ENCODE measurements at regions not wholly inside any gene's neighbourhood (a gene's known extent, or its start where the extent isn't known, plus 50 kb on each side); places are given as distances from the start of the nearest gene placed in this dataset.
"Not testable (repeated sequence)": the region's sequence is repeated elsewhere in the genome, so short reads cannot be mapped to it uniquely, and the experiment has no call there.

- no peak overlapping the region for H3K4me3 ChIP-seq
- H3K36me3 ChIP-seq (ENCODE audit: low read depth), result no peaks in the 10 kb centered on the region
- intact Hi-C loops (cut with DNase I, micrococcal nuclease), result no loop called here
- TF ChIP-seq CTCF (IDR thresholded peaks at IDR 0.05), result no peak
- no peak for DNase-seq
- no peak for ATAC-seq
- no peaks in the 10 kb centered on the region for H3K4me1 ChIP-seq (ENCODE audit: low read depth)
- H3K9me3 ChIP-seq, result no peaks in the 10 kb centered on the region
These were observed 105.6 kb downstream of the MRPL57 start for GRCh38 chr13:21282065-21282464.

GRCh38 chr13:21287331-21287907 is 111.0 kb downstream of the MRPL57 start:
- Histone ChIP-seq H3K4me3 (no peak overlapping the region), H3K36me3 (ENCODE audit: low read depth) (no peaks in the 10 kb centered on the region), H3K9me3 (no peaks in the 10 kb centered on the region), H3K4me1 (ENCODE audit: low read depth) (no peaks in the 10 kb centered on the region)
- no peak for ATAC-seq
- no peak for TF ChIP-seq CTCF (IDR thresholded peaks at IDR 0.05)
- intact Hi-C loops (cut with DNase I, micrococcal nuclease), result no loop called here
- no peak for DNase-seq

GRCh38 chr13:21289475-21289874 is 113.0 kb downstream of the MRPL57 start:
- ATAC-seq (no peak), DNase-seq (no peak)
- Histone ChIP-seq H3K4me1 (ENCODE audit: low read depth) (no peaks in the 10 kb centered on the region), H3K9me3 (no peaks in the 10 kb centered on the region), H3K36me3 (ENCODE audit: low read depth) (no peaks in the 10 kb centered on the region), H3K4me3 (no peak overlapping the region)
- TF ChIP-seq CTCF (IDR thresholded peaks at IDR 0.05), result no peak
- intact Hi-C loops (cut with DNase I, micrococcal nuclease), result no loop called here

- not testable (repeated sequence) for H3K9me3 ChIP-seq; H3K36me3 ChIP-seq (ENCODE audit: low read depth); ATAC-seq; DNase-seq; H3K4me3 ChIP-seq; H3K4me1 ChIP-seq (ENCODE audit: low read depth)
- intact Hi-C loops (cut with DNase I, micrococcal nuclease), result loop anchor here in 1 of 2 donors (10.0 kb wide), 1 partner anchor 184 kb away; no protein-coding TSS in a partner anchor
These were observed 114.1 kb downstream of the MRPL57 start for GRCh38 chr13:21290442-21291002.

GRCh38 chr13:21291840-21292239 is 115.4 kb downstream of the MRPL57 start:
- ATAC-seq, result no peak
- intact Hi-C loops (cut with DNase I, micrococcal nuclease), result loop anchor here in 1 of 2 donors (10.0 kb wide), 1 partner anchor 183 kb away; no protein-coding TSS in a partner anchor

GRCh38 chr13:21296991-21297390 is 120.5 kb downstream of the MRPL57 start:
- DNase-seq (peak; percentile 45 to 57 (median 49)), ATAC-seq (peak; percentile 57)
- not testable (repeated sequence) for H3K4me3 ChIP-seq; H3K4me1 ChIP-seq (ENCODE audit: low read depth); H3K36me3 ChIP-seq (ENCODE audit: low read depth); H3K9me3 ChIP-seq
- intact Hi-C loops (cut with DNase I, micrococcal nuclease), result loop anchor here in 1 of 2 donors (10.0 kb wide), 1 partner anchor 178 kb away; no protein-coding TSS in a partner anchor

More at GRCh38 chr13:21291840-21292239, 115.4 kb downstream of the MRPL57 start:
- Histone ChIP-seq H3K36me3 (ENCODE audit: low read depth) (no peaks in the 10 kb centered on the region), H3K9me3 (no peaks in the 10 kb centered on the region), H3K4me1 (ENCODE audit: low read depth) (no peaks in the 10 kb centered on the region), H3K4me3 (no peak overlapping the region)
- TF ChIP-seq CTCF (IDR thresholded peaks at IDR 0.05), result no peak
- no peak for DNase-seq

Measured in mucosa of descending colon (tissue), 3 donors.